Type B pancreatic cell (in vitro differentiated cells): ENCODE measurements at regions not wholly inside any gene's neighbourhood (a gene's known extent, or its start where the extent isn't known, plus 50 kb on each side); places are given as distances from the start of the nearest gene placed in this dataset.

Source experiments
- DNase-seq: peaks from one replicate; pipeline ENCODE4 v3.0.0; 2021; ENCODE audit warnings: mixed read lengths; ENCODE audit not compliant: unreplicated experiment; ENCODE audit errors: extremely low spot score
- H3K27ac Mint-ChIP-seq: 2 replicates; pipeline ENCODE4 v1.8.0; 2021; ENCODE audit warnings: mild to moderate bottlenecking, mixed read lengths
- H3K27me3 Mint-ChIP-seq: 2 replicates; pipeline ENCODE4 v1.8.0; 2021; ENCODE audit warnings: mixed read lengths
- H3K36me3 Mint-ChIP-seq: 2 replicates; pipeline ENCODE4 v1.8.0; 2021; ENCODE audit warnings: mixed read lengths
- H3K4me1 Mint-ChIP-seq: one replicate; pipeline ENCODE4 v1.8.0; 2021; ENCODE audit warnings: mixed read lengths; ENCODE audit not compliant: unreplicated experiment
- H3K4me3 Mint-ChIP-seq: 2 replicates; pipeline ENCODE4 v1.8.0; 2021; ENCODE audit warnings: mild to moderate bottlenecking, mixed read lengths
- H3K9me3 Mint-ChIP-seq: 2 replicates; pipeline ENCODE4 v1.8.0; 2021; ENCODE audit warnings: mixed read lengths
- CTCF ChIP-seq: fragments of 200-600 bp; sonication (generic); conservative IDR thresholded peaks from 2 replicates; pipeline ENCODE4 v1.5.0; 2021; ENCODE audit warnings: antibody characterized with exemption, mild to moderate bottlenecking

- no peaks in the 10 kb centered on the region for H3K36me3 Mint-ChIP-seq
- no peak for TF ChIP-seq CTCF
- no peaks in the 10 kb centered on the region for H3K9me3 Mint-ChIP-seq
- no peak overlapping the region for H3K27ac Mint-ChIP-seq
- H3K4me3 Mint-ChIP-seq = no peak overlapping the region
- peaks cover 8% of the 10 kb centered on the region for H3K27me3 Mint-ChIP-seq
- DNase-seq = peak; percentile 24
- H3K4me1 Mint-ChIP-seq = no peaks in the 10 kb centered on the region
These were observed 365.3 kb upstream of the ZNF507 start for GRCh38 chr19:31979949-31980670.

DNA sequence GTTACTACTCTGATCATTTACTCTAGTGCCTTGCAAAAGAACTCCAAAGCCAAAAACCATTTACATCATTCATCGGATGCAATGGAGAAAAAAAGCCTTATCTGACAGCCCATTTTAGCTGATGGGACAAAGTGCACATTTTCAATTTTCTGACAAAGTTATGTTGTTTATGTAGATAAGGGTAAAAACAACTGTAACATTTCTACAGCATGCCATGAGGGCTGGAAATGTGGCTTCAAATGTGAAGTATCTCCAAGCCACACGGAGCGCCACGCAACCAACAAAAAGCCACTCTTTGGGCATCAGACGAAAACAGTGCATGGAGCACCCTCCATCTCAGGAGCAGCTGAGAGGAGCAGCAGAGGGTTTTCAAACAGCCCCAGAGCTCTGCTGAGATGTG is 364.6 kb upstream of the ZNF507 start:
- Mint-ChIP-seq H3K36me3 (no peaks in the 10 kb centered on the region), H3K27me3 (peaks cover 7% of the 10 kb centered on the region), H3K4me3 (no peak overlapping the region), H3K9me3 (no peaks in the 10 kb centered on the region), H3K27ac (no peak overlapping the region), H3K4me1 (no peaks in the 10 kb centered on the region)
- no peak for TF ChIP-seq CTCF
- peak; percentile 36 for DNase-seq

DNA sequence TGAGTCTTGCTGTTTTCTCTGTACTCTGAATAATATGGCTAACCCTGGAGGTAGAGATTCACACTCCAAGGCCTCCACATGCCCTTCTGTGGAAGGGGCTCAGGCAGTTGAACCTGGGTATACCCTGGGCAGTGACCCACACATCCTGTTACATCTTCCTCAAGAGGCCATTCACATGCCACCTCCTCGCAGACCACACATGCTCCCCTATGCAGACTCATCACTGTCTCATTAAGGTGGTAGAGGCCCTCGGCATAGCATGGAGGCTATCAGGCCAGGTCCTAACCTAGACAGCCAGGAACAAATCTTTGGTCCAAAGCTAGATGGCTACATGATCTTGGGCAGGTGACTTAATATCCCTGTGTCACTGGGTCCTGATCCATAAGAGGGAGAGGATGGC is 363.9 kb upstream of the ZNF507 start:
- H3K36me3 Mint-ChIP-seq = no peaks in the 10 kb centered on the region
- no peaks in the 10 kb centered on the region for H3K9me3 Mint-ChIP-seq
- DNase-seq = no peak
- H3K27ac Mint-ChIP-seq = no peak overlapping the region
- H3K27me3 Mint-ChIP-seq = peaks cover 4% of the 10 kb centered on the region
- TF ChIP-seq CTCF = no peak
- H3K4me1 Mint-ChIP-seq = no peaks in the 10 kb centered on the region
- no peak overlapping the region for H3K4me3 Mint-ChIP-seq

DNA sequence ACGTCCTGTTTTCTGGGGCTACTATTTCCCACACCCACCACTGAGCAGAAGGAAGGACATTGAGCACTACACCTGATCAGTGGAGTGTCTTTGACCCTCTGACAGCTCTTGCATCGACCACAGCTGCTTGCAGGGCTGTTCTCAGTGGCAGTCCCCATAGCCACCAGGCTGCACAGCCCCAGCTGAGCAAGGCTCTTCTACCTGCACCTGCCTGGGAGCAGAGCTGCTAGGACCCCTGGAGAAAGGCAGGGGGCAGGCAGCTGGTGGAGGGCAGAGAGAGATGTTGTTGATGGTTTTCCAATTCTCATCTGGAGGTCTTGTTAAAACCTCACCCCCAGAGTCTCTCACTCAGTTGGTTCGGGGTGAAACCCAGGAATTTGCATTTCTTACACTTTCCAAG is 361.8 kb upstream of the ZNF507 start:
- no peak for DNase-seq
- Mint-ChIP-seq H3K27ac (no peak overlapping the region), H3K4me1 (no peaks in the 10 kb centered on the region), H3K4me3 (no peak overlapping the region), H3K27me3 (peaks cover 11% of the 10 kb centered on the region), H3K9me3 (no peaks in the 10 kb centered on the region), H3K36me3 (peaks cover 4% of the 10 kb centered on the region)
- TF ChIP-seq CTCF = no peak

- peaks cover 14% of the 10 kb centered on the region for H3K27me3 Mint-ChIP-seq
- H3K4me1 Mint-ChIP-seq = no peaks in the 10 kb centered on the region
- H3K4me3 Mint-ChIP-seq = no peak overlapping the region
- no peak for DNase-seq
- peaks cover 4% of the 10 kb centered on the region for H3K36me3 Mint-ChIP-seq
- H3K9me3 Mint-ChIP-seq = no peaks in the 10 kb centered on the region
- H3K27ac Mint-ChIP-seq = no peak overlapping the region
- TF ChIP-seq CTCF = no peak
These were observed 360.3 kb upstream of the ZNF507 start for GRCh38 chr19:31985001-31985605.
